PC-9 (cell line): ENCODE measurements at regions not wholly inside any gene's neighbourhood (a gene's known extent, or its start where the extent isn't known, plus 50 kb on each side); places are given as distances from the start of the nearest gene placed in this dataset.

Experiments used
- CTCF ChIP-seq: fragments of 200-600 bp; sonication (generic); conservative IDR thresholded peaks from 2 replicates; pipeline ENCODE4 v1.6.1; 2017; ENCODE audit warnings: mixed run types, antibody characterized with exemption, mild to moderate bottlenecking, moderate library complexity
- EZH2 ChIP-seq: fragments of 200-600 bp; sonication (generic); IDR thresholded peaks from 2 replicates; pipeline ENCODE4 v1.8.0; 2017; ENCODE audit warnings: antibody characterized with exemption, low read depth

- TF ChIP-seq CTCF: no peak
- no peak for TF ChIP-seq EZH2
Observed at GRCh38 chr4:64174247-64174882, 234.9 kb downstream of the TECRL start.
